HEK293 (cell line): ENCODE measurements at regions not wholly inside any gene's neighbourhood (a gene's known extent, or its start where the extent isn't known, plus 50 kb on each side); places are given as distances from the start of the nearest gene placed in this dataset.

Experiments
- CTCF ChIA-PET: fragments of 350-600 bp; formaldehyde crosslinking; extraction: SDS; loops from one replicate; lab custom pipeline; 2021; ENCODE audit warnings: antibody characterized with exemption; lab: Yijun Ruan, JAX
- POLR2A ChIA-PET: fragments of 300-600 bp; formaldehyde crosslinking; extraction: SDS; loops from one replicate; lab custom pipeline; 2020; ENCODE audit warnings: antibody characterized with exemption, inconsistent platforms; lab: Yijun Ruan, JAX
- H3K27ac ChIP-seq: fragments of 200-500 bp; sonication (Bioruptor generic); 2 replicates; pipeline ENCODE4 v1.5.1; 2014; ENCODE audit warnings: low read depth, low read length, control low read depth, inconsistent platforms; ENCODE audit errors: extremely low read depth
- H3K36me3 ChIP-seq, 2 experiments: fragments of 200-500 bp in 1 of 2; sonication (Bioruptor generic) in 1 of 2; 1 replicate in 1 of 2; 2 replicates in 1 of 2; pipeline ENCODE4 v1.5.1; 2014 to 2017; ENCODE audit warnings: inconsistent platforms in 2 of 2, low read length in 2 of 2; ENCODE audit not compliant: control insufficient read depth in 2 of 2, insufficient read depth in 1 of 2
- H3K4me1 ChIP-seq: fragments of 200-500 bp; sonication (Bioruptor generic); 2 replicates; pipeline ENCODE4 v1.5.1; 2014; ENCODE audit warnings: mild to moderate bottlenecking, low read length, inconsistent platforms; ENCODE audit not compliant: control insufficient read depth, insufficient read depth
- H3K4me3 ChIP-seq: 2 replicates; pipeline ENCODE4 v1.5.1; 2011; ENCODE audit warnings: low read depth, mild to moderate bottlenecking, control low read depth, low read length, moderate library complexity
- H3K9me3 ChIP-seq: fragments of 200-500 bp; sonication (Bioruptor generic); 2 replicates; pipeline ENCODE4 v1.5.1; 2014; ENCODE audit warnings: low read depth, low read length, inconsistent platforms; ENCODE audit not compliant: control insufficient read depth, insufficient read depth
- BCL6B ChIP-seq: fragments of 450-650 bp; formaldehyde crosslinking; IDR thresholded peaks from 2 replicates; pipeline ENCODE4 v1.5.1; 2017; ENCODE audit warnings: missing biosample characterization, missing genetic modification characterization
- HOXC10 ChIP-seq: sonication (generic); formaldehyde crosslinking; IDR thresholded peaks from 2 replicates; pipeline ENCODE4 v1.8.1; 2023; ENCODE audit warnings: mild to moderate bottlenecking, missing genetic modification reagents
- KLF9 ChIP-seq: fragments of 450-650 bp; formaldehyde crosslinking; IDR thresholded peaks from 2 replicates; pipeline ENCODE4 v1.5.1; 2016; ENCODE audit warnings: missing biosample characterization, missing genetic modification characterization, low read depth
- ZBTB26 ChIP-seq: fragments of 450-650 bp; formaldehyde crosslinking; optimal IDR thresholded peaks from 2 replicates; pipeline ENCODE3; 2016; ENCODE audit warnings: missing biosample characterization, mild to moderate bottlenecking, missing genetic modification characterization
- ZBTB49 ChIP-seq: fragments of 450-650 bp; formaldehyde crosslinking; IDR thresholded peaks from 2 replicates; pipeline ENCODE4 v1.5.1; 2016; ENCODE audit warnings: missing biosample characterization, missing genetic modification characterization, low read depth
- ZNF10 ChIP-seq: fragments of 450-650 bp; formaldehyde crosslinking; IDR thresholded peaks from 2 replicates; pipeline ENCODE4 v1.5.1; 2017; ENCODE audit warnings: missing biosample characterization, missing genetic modification characterization
- ZNF157 ChIP-seq: fragments of 450-650 bp; formaldehyde crosslinking; IDR thresholded peaks from 2 replicates; pipeline ENCODE4 v1.5.1; 2016; ENCODE audit warnings: missing biosample characterization, missing genetic modification characterization
- ZNF280D ChIP-seq: fragments of 450-650 bp; formaldehyde crosslinking; IDR thresholded peaks from 2 replicates; pipeline ENCODE4 v1.5.1; 2016; ENCODE audit warnings: missing biosample characterization, missing genetic modification characterization
- ZNF311 ChIP-seq: fragments of 450-650 bp; formaldehyde crosslinking; IDR thresholded peaks from 2 replicates; pipeline ENCODE4 v1.5.1; 2017; ENCODE audit warnings: missing biosample characterization, missing genetic modification characterization, borderline replicate concordance
- ZNF394 ChIP-seq: fragments of 450-650 bp; formaldehyde crosslinking; IDR thresholded peaks from 2 replicates; pipeline ENCODE4 v1.5.1; 2016; ENCODE audit warnings: missing biosample characterization, missing genetic modification characterization, mild to moderate bottlenecking, moderate library complexity, borderline replicate concordance
- ZNF513 ChIP-seq: fragments of 450-650 bp; IDR thresholded peaks from 2 replicates; pipeline ENCODE4 v1.5.1; 2018; ENCODE audit warnings: missing biosample characterization, missing genetic modification characterization
- ZNF561 ChIP-seq: fragments of 450-650 bp; IDR thresholded peaks from 2 replicates; pipeline ENCODE4 v1.5.1; 2018; ENCODE audit warnings: missing biosample characterization, missing genetic modification characterization, borderline replicate concordance
- ZNF596 ChIP-seq: fragments of 450-650 bp; IDR thresholded peaks from 2 replicates; pipeline ENCODE4 v1.5.0; 2018; ENCODE audit warnings: missing biosample characterization, mild to moderate bottlenecking, missing genetic modification characterization, moderate library complexity
- ZNF629 ChIP-seq: fragments of 450-650 bp; formaldehyde crosslinking; IDR thresholded peaks from 2 replicates; pipeline ENCODE4 v1.5.1; 2017; ENCODE audit warnings: missing biosample characterization, missing genetic modification characterization
- ZNF664 ChIP-seq: fragments of 450-650 bp; formaldehyde crosslinking; IDR thresholded peaks from 2 replicates; pipeline ENCODE4 v1.5.1; 2016; ENCODE audit warnings: missing biosample characterization, missing genetic modification characterization
- ZNF701 ChIP-seq: fragments of 450-650 bp; formaldehyde crosslinking; IDR thresholded peaks from 2 replicates; pipeline ENCODE4 v1.5.1; 2016; ENCODE audit warnings: missing biosample characterization, missing genetic modification characterization
- ZNF792 ChIP-seq: fragments of 450-650 bp; formaldehyde crosslinking; IDR thresholded peaks from 2 replicates; pipeline ENCODE4 v1.5.1; 2016; ENCODE audit warnings: missing biosample characterization, missing genetic modification characterization
- ZSCAN5A ChIP-seq: fragments of 450-650 bp; formaldehyde crosslinking; IDR thresholded peaks from 2 replicates; pipeline ENCODE4 v1.5.1; 2016; ENCODE audit warnings: missing biosample characterization, missing genetic modification characterization

- Histone ChIP-seq H3K4me1 (no peaks in the 10 kb centered on the region), H3K9me3 (no peaks in the 10 kb centered on the region), H3K36me3 (no peaks in the 10 kb centered on the region), H3K27ac (no peak overlapping the region), H3K4me3 (no peak overlapping the region)
- POLR2A ChIA-PET, result no interaction called here
- CTCF ChIA-PET, result interaction anchor here (0.6 kb wide), 1 partner anchor 536 kb away, joined by 5 read pairs; no protein-coding TSS in a partner anchor
- TF ChIP-seq ZSCAN5A (tag by site-specific recombination) (no peak), ZNF792 (no peak), ZNF629 (tag by site-specific recombination) (no peak), ZNF394 (no peak), ZBTB26 (tag by site-specific recombination) (no peak), ZNF157 (tag by site-specific recombination) (no peak), ZNF596 (tag by site-specific recombination) (no peak), ZBTB49 (tag by site-specific recombination) (no peak), ZNF701 (tag by site-specific recombination) (no peak), ZNF10 (tag by site-specific recombination) (no peak), ZNF664 (no peak), KLF9 (tag by site-specific recombination) (no peak), HOXC10 (CRISPR knock-in tag) (no peak), ZNF311 (tag by site-specific recombination) (no peak)
Measured at GRCh38 chr3:137694836-137695235, 69.3 kb upstream of the SOX14 start.

GRCh38 chr3:137695351-137695750 is 68.8 kb upstream of the SOX14 start:
- Histone ChIP-seq H3K27ac (no peak overlapping the region), H3K4me3 (no peak overlapping the region), H3K4me1 (no peaks in the 10 kb centered on the region), H3K36me3 (no peaks in the 10 kb centered on the region), H3K9me3 (no peaks in the 10 kb centered on the region)
- ChIA-PET POLR2A (no interaction called here), CTCF (interaction anchor here (0.6 kb wide), 2 partner anchors 537 to 663 kb away, joined by 3 to 5 read pairs; no protein-coding TSS in a partner anchor)
- TF ChIP-seq ZNF629 (tag by site-specific recombination) (no peak), ZNF561 (tag by site-specific recombination) (no peak), ZNF280D (tag by site-specific recombination) (no peak), ZNF513 (tag by site-specific recombination) (no peak), BCL6B (tag by site-specific recombination) (no peak), KLF9 (tag by site-specific recombination) (no peak), ZNF664 (no peak)
